B cell (primary cell): ENCODE measurements at regions not wholly inside any gene's neighbourhood (a gene's known extent, or its start where the extent isn't known, plus 50 kb on each side); places are given as distances from the start of the nearest gene placed in this dataset.

Experiments
- ATAC-seq: fragments of 200-7000 bp; cut with Tn5 transposase; one replicate; pipeline ENCODE4 v1.10.0; 2021; ENCODE audit warnings: low read depth, mild to moderate bottlenecking, moderate number of reproducible peaks, moderate library complexity
- CTCF ChIA-PET: fragments of 350-600 bp; sonication (Branson Sonifier 250); formaldehyde crosslinking; loops from one replicate; lab custom pipeline; 2021; ENCODE audit warnings: antibody characterized with exemption, inconsistent platforms; lab: Charles Lee
- POLR2A ChIA-PET: fragments of 350-600 bp; sonication (Branson Sonifier 250); formaldehyde crosslinking; loops from one replicate; lab custom pipeline; 2021; ENCODE audit warnings: antibody characterized with exemption; lab: Charles Lee
- DNase-seq: peaks from one replicate; pipeline ENCODE4 v3.0.0; 2013
- H2AFZ ChIP-seq: 2 replicates; pipeline ENCODE4 v1.6.1; 2012; ENCODE audit warnings: mild to moderate bottlenecking, low read depth, low read length; ENCODE audit not compliant: insufficient read depth, poor library complexity, severe bottlenecking
- H3K27ac ChIP-seq, 2 donors: 1 replicate in 1 of 2; 2 replicates in 1 of 2; pipeline ENCODE4 v1.5.1; 2012 to 2013; ENCODE audit warnings: low read length in 2 of 2, mild to moderate bottlenecking in 2 of 2, moderate library complexity in 1 of 2
- H3K27me3 ChIP-seq, 4 experiments: fragments of 200-600 bp in 1 of 4; sonication (generic) in 1 of 4; replicated peaks in 1 of 4; 1 replicate in 2 of 4; 2 replicates in 2 of 4; pipeline versions ENCODE4 v1.6.1 to v1.7.0; 2013 to 2016; ENCODE audit warnings: low read length in 3 of 4, mild to moderate bottlenecking in 2 of 4, mixed read lengths in 1 of 4, moderate library complexity in 1 of 4; ENCODE audit not compliant: insufficient read depth in 4 of 4, control insufficient read depth in 3 of 4; ENCODE audit errors: control extremely low read depth in 1 of 4
- H3K36me3 ChIP-seq, 2 experiments: replicated peaks in 1 of 2; 1 replicate in 1 of 2; 2 replicates in 1 of 2; pipeline versions ENCODE4 v1.6.1 to v1.7.1; 2013; ENCODE audit warnings: low read length in 1 of 2; ENCODE audit not compliant: insufficient read depth in 2 of 2, control insufficient read depth in 1 of 2; ENCODE audit errors: control extremely low read depth in 1 of 2, extremely low read depth in 1 of 2
- H3K4me1 ChIP-seq, 2 donors: fragments of 200-600 bp in 1 of 2; sonication (generic) in 1 of 2; 1 replicate in 1 of 2; 2 replicates in 1 of 2; pipeline versions ENCODE4 v1.5.1 to v1.6.1; 2013 to 2017; ENCODE audit warnings: low read length in 2 of 2; ENCODE audit not compliant: control insufficient read depth in 2 of 2, insufficient read depth in 2 of 2
- H3K4me2 ChIP-seq: replicated peaks from 2 replicates; pipeline ENCODE3; 2012; ENCODE audit warnings: mild to moderate bottlenecking, low read depth, low read length; ENCODE audit not compliant: poor library complexity, severe bottlenecking
- H3K4me3 ChIP-seq, 5 experiments: fragments of 200-600 bp in 1 of 5; sonication (generic) in 1 of 5; 1 replicate in 3 of 5; 2 replicates in 2 of 5; pipeline versions ENCODE4 v1.5.1 to v1.7.0; 2011 to 2016; ENCODE audit warnings: low read length in 4 of 5, mild to moderate bottlenecking in 4 of 5, low read depth in 2 of 5, control low read depth in 1 of 5, moderate library complexity in 1 of 5; ENCODE audit not compliant: insufficient read depth in 1 of 5; ENCODE audit errors: control extremely low read depth in 1 of 5, extremely low read depth in 1 of 5
- H3K79me2 ChIP-seq: fragments of 200-600 bp; sonication (generic); one replicate; pipeline ENCODE4 v1.6.0; 2016; ENCODE audit warnings: low read length; ENCODE audit not compliant: control insufficient read depth, insufficient read depth
- H3K9ac ChIP-seq: fragments of 200-600 bp; sonication (generic); 2 replicates; pipeline ENCODE4 v1.6.1; 2017; ENCODE audit warnings: mild to moderate bottlenecking, low read length, moderate library complexity
- H3K9me3 ChIP-seq, 3 donors: one replicate each; pipeline versions ENCODE4 v1.6.1 to v1.7.1; 2013; ENCODE audit warnings: low read length in 2 of 3; ENCODE audit not compliant: control insufficient read depth in 2 of 3, insufficient read depth in 1 of 3; ENCODE audit errors: control extremely low read depth in 1 of 3
- H4K20me1 ChIP-seq: 2 replicates; pipeline ENCODE4 v1.6.0; 2012; ENCODE audit warnings: mild to moderate bottlenecking, low read length; ENCODE audit not compliant: insufficient read depth, control insufficient read depth, poor library complexity, severe bottlenecking
- H3K27ac Mint-ChIP-seq: one replicate; pipeline ENCODE4 v1.8.0; 2021; ENCODE audit warnings: mixed read lengths
- H3K27me3 Mint-ChIP-seq: one replicate; pipeline ENCODE4 v1.8.0; 2021; ENCODE audit warnings: mixed read lengths
- H3K4me1 Mint-ChIP-seq: one replicate; pipeline ENCODE4 v1.8.0; 2021; ENCODE audit warnings: mixed read lengths
- H3K4me3 Mint-ChIP-seq: one replicate; pipeline ENCODE4 v1.8.0; 2021; ENCODE audit warnings: mixed read lengths
- H3K9me3 Mint-ChIP-seq: one replicate; pipeline ENCODE4 v1.8.0; 2022; ENCODE audit warnings: mixed read lengths; ENCODE audit not compliant: insufficient read depth
- CTCF ChIP-seq: fragments of 200-600 bp; IDR thresholded peaks from one replicate; pipeline ENCODE4 v1.8.0; 2022; ENCODE audit warnings: antibody characterized with exemption, mild to moderate bottlenecking
- EZH2 ChIP-seq: IDR thresholded peaks from 2 replicates; pipeline ENCODE4 v1.6.1; 2012; ENCODE audit warnings: borderline replicate concordance, low read depth, mild to moderate bottlenecking, moderate library complexity, low read length; ENCODE audit not compliant: insufficient read depth, poor library complexity, severe bottlenecking
- WGBS: methylation state at CpG from one replicate; pipeline ENCODE4 v1.1.5; 2013; ENCODE audit warnings: missing lambda C conversion rate; ENCODE audit not compliant: insufficient coverage; 5-methylcytosine and 5-hydroxymethylcytosine counted together
- intact Hi-C: fragments of 100-400 bp; cut with micrococcal nuclease; formaldehyde crosslinking; loops from one replicate; pipeline ENCODE4 v1.10.0; 2022

DNA sequence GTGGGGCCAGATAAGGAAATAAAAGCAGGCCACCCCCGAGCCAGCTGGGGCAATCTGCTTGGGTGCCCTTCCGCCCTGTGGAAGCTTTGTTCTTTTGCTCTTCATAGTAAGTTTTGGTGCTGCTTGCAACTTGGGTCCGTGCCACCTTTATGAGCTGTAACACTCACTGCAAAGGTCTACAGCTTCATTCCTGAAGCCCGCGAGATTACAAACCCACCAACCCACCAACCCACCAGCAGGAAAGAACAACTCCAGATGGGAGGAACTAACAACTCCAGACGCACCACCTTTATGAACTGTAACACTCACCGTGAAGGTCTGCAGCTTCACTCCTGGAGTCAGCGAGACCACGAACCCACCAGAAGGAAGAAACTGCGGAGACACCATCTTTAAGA, 84.2 kb upstream of the ARRDC4 start:
- intact Hi-C loops = no loop called here
- no peak overlapping the region for H3K4me3 Mint-ChIP-seq
- Histone ChIP-seq H3K4me2 (no peak overlapping the region), H3K4me1 (no peaks in the 10 kb centered on the region), H3K27ac (no peak overlapping the region), H3K4me3 (no peak overlapping the region), H3K9me3 (peaks cover 0 to 10% (median 0%) of the 10 kb centered on the region in 3 donors), H3K27me3 (no peaks in the 10 kb centered on the region), H3K9ac (no peak overlapping the region), H3K79me2 (no peaks in the 10 kb centered on the region), H3K36me3 (no peaks in the 10 kb centered on the region), H4K20me1 (no peaks in the 10 kb centered on the region), H2AFZ (no peak overlapping the region)
- 70% methylated on average over 10 of the region's 10 CpGs for WGBS
- CTCF ChIA-PET = no interaction called here
- peaks cover 3% of the 10 kb centered on the region for H3K27me3 Mint-ChIP-seq
- H3K4me1 Mint-ChIP-seq = no peaks in the 10 kb centered on the region
- H3K9me3 Mint-ChIP-seq = peaks cover 2% of the 10 kb centered on the region
- ATAC-seq (no peak), DNase-seq (no peak)
- no peak for TF ChIP-seq CTCF
- no peak for TF ChIP-seq EZH2
- POLR2A ChIA-PET = no interaction called here
- H3K27ac Mint-ChIP-seq = no peak overlapping the region

DNA sequence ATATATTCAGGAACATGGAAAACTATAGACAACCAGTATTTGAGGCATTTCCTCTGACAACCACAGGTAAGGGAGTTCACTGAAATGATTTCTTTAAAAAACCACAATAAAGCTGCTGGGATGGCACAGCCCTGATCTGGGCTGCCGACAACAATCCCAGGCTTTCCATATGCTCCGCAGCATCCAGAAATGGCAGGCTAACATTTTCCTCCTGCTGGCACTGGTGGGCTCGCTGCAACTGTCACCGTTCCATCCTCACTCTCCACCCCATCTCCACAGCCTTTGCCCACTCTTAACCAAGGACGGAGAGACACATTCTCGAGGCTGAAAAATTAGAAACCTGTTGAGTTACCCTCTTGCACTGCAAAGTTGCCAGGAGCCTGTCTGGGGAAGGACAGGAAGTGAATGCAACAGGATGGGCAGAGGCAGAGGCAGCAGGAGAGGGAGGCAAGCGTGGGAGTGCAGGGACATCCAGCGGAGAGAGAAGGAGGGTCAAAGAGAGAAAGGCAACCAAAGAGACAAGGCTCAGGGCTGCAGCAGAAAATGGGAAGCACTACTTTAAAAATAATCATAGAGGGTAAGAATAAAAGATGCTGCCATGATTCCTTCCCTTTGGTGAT, 79.0 kb upstream of the ARRDC4 start:
- WGBS = 81% methylated on average over 4 of the region's 8 CpGs

More for the DNA sequence above, 79.0 kb upstream of the ARRDC4 start:
- Mint-ChIP-seq H3K9me3 (peaks cover 2% of the 10 kb centered on the region), H3K27ac (no peak overlapping the region), H3K4me3 (no peak overlapping the region), H3K27me3 (peaks cover 3% of the 10 kb centered on the region), H3K4me1 (no peaks in the 10 kb centered on the region)
- Histone ChIP-seq H3K9me3 (no peaks in the 10 kb centered on the region), H3K4me3 (no peak overlapping the region), H3K79me2 (no peaks in the 10 kb centered on the region), H3K4me1 (no peaks in the 10 kb centered on the region), H3K9ac (no peak overlapping the region), H3K36me3 (no peaks in the 10 kb centered on the region), H3K4me2 (no peak overlapping the region), H4K20me1 (no peaks in the 10 kb centered on the region), H3K27ac (no peak overlapping the region), H2AFZ (no peak overlapping the region), H3K27me3 (no peaks in the 10 kb centered on the region)
- TF ChIP-seq EZH2 (no peak), CTCF (no peak)
- ATAC-seq (no peak), DNase-seq (no peak)
- ChIA-PET POLR2A (no interaction called here), CTCF (no interaction called here)
- intact Hi-C loops = no loop called here
